GM21619 (cell line): ENCODE measurements at regions not wholly inside any gene's neighbourhood (a gene's known extent, or its start where the extent isn't known, plus 50 kb on each side); places are given as distances from the start of the nearest gene placed in this dataset.

ENCODE experiments used
- ATAC-seq: cut with Tn5 transposase; IDR thresholded peaks from one replicate; pipeline ENCODE4 v1.9.1; 2021; ENCODE audit not compliant: unreplicated experiment

DNA sequence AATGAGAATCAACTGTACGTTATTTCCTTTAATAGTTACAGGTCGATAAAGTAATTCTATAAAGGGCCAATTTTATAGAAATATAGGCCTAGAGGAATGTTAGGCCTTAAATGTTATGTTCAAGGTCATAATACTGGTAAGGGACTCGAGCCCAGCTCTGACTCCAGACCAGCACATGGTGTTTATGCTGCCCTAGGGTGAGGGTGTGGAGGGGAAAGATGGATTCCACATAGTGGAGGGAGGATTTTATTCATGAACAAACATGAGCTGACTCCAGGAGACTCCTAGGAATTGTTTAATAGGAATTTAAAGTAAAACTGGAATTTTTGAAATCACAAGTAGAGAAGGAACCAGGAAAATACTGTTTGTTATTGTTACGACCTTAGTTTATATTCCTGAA is 139.9 kb downstream of the LACC1 start:
- ATAC-seq, result no peak

DNA sequence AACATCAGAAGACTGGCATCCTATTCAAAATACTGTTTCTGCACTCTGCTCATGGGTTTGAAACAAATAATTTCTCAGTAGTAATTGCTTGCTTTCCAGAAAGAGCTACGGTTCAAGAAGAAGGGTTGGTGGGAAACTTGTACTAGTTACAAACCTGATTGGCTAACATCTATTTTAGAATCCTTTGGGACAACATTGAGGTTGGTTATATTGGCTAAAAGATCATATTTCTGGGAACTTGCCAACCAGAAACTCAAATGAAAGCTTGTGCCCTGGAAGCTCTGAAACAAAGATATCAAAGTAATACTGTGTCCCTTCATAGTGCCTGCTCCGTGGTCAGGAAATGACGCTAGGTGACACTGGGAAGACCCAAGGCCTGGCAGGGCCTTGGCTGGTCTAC is 141.7 kb downstream of the LACC1 start:
- no peak for ATAC-seq

DNA sequence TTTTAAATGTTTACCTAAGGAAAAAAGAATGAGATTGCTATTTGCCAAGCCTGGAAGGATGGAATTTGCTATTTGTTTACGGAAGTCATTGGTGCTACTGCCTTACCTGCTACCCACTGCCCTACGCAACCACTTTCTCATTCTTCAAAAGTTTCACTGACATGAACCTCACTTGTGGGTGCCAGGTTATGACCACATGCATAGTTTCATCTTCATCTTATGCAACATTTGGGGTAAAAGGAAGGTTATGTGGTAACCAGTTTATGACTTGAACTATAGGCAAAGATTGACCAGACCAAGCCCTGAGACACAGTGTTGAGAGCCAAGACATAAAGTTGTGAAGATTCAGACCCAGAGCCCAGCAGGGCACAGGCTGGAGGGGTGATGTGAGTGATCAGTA is 142.5 kb downstream of the LACC1 start:
- no peak for ATAC-seq

DNA sequence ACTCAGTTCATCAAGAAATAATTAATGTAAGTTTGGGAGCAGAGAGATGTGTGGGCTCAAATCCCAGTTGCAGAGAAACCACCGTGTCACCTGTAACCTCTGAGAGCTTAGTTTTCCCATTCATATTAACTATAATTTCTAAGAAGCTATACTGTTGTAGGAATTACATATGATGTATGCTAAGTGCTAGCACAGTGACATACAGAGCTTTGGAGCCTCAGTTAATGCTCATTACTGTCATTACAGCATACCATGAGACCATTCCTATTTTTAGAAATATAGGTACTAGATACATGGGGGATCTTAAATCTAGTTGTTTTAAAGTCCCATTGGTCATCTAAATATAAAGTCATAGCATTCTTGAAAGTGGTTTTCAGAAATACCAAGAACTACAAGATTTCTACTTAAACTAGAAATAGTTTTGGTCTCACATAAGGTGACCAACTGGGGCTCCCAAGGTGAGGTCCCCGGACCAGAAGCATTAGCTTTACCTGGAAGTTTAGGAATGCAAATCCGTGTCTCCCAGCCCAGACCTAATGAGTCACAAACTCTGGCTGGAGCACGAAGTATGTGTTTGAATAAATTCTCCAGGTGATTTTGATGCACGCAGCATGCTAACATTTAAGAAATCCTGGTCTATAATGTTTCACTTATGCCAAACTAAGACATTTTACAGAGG is 144.6 kb downstream of the LACC1 start:
- no peak for ATAC-seq

DNA sequence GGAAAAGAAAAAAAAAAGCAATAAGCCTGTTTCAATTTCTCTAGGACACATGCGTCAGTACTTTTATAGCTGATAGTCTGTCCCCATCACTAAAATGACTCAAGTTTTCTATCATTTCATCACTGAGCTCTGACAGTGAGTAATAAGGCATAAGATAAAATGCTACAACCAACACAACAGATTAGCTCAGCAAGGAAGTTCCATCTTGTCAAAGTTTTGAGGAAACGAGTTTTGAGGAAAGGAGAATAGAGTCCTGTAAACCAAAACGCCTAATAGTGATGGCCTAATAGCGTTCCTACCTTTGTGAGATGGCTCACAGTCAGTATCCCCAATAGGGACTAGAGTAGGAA is 145.1 kb downstream of the LACC1 start:
- ATAC-seq, result no peak

DNA sequence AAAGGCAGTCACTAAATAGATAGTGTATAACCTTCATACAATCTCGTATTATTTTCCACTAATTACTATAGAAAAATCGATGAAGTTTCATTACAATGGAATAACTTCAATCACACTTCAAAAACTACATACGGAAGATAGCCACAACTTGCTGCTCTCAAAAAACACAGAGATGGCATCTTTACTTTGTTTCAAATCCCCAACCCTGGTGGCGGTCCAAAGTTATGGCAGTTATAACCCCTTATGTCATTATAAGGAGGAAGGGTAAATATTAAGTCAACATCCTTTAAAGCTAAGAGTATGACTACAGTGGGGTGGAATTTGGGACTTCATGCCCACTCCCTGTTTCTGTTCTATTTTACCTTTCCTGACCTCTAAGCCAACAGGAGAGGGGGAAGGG is 146.5 kb downstream of the LACC1 start:
- ATAC-seq, result no peak

DNA sequence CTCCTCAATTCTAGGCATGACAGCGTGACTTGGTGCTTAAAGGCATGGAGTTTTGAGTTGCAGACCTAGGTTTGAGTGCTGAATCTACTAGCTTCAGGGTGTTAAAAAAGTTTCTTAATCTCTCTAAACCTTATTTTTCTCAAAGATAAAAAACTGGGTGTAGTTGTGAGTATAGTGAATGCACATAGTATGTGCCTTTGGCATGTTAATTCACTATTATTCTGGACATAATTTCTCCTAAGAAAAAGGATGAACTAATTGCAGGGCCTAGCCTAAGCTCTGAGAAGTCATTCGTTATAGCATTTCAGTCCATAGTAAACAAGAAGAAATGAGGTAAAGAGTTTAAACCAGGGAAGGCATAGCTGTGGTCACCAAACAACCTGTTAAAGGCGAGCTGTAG is 149.0 kb downstream of the LACC1 start:
- ATAC-seq, result no peak

DNA sequence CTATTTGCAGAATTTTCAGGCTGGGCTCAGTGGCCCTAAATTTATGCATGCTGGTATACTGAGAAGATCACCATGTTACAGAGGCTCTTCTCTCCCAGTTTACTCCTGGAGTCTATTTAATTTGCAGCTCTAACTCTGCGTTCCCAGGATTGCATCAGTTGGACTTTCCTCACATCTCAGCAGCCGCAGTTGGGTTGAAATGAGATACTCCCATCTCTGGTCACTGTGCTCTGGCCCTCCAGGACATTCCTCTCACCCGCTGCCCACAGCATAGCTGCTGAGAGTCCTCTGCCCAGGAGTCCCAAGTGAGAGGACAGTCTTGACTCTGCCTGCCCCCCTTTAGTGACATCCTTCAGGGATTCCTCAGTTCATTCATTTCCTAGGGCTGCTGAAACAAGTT is 150.9 kb downstream of the LACC1 start:
- ATAC-seq, result no peak

DNA sequence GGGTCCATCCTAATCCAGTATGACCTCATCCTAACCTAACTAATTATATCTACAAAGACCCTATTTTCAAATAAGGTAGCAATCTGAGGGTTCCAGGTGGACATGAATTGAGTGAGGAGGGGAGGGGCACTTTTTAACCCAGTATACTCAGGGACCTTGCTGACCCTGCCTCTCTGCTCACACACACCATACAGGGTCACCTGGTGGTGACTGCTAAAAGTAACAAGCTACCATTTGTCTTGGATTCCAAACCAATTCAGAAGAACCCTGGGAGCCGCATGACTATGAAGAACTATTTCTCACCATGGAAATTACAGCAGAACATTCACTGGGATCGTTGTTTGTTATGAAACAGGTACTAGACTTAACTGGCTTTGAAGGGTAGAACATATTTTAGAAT is 151.9 kb downstream of the LACC1 start:
- no peak for ATAC-seq

DNA sequence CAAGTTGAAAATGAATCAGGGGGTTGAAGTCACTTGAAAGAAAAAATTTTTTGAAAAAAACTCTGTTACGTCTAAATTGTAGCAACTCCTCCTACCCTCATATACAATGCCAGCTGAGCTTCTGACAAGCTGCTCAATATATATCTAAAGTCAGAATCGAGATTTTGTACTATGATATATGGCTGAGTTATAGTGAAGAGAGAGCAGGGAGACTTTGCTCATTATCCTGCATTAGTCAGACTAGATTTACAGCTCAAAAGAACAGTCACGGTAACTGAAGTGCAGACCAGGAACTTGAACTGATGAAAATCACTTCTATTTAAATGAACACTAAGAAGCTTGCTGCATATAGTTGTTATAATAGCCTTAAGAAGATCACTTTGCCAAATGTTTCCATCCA is 153.1 kb downstream of the LACC1 start:
- ATAC-seq, result no peak

DNA sequence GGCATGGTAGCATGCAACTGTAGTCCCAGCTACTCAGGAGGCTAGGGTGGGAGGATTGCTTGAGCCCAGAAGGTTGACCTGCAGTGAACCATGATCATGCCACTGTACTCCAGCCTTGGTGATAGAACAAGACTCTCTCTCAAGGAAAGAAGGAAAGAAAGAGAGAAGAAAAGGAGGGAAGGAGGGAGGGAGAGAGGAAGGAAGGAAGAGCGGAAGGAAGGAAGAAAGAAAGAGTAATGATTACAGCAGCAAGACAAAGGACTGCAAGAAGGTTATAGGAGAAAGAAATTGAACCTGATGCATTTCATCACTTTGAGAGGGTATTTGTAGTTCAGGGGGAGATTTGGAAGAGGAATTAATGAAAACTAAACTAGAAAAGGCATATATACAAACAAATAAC is 155.7 kb downstream of the LACC1 start:
- ATAC-seq, result no peak

DNA sequence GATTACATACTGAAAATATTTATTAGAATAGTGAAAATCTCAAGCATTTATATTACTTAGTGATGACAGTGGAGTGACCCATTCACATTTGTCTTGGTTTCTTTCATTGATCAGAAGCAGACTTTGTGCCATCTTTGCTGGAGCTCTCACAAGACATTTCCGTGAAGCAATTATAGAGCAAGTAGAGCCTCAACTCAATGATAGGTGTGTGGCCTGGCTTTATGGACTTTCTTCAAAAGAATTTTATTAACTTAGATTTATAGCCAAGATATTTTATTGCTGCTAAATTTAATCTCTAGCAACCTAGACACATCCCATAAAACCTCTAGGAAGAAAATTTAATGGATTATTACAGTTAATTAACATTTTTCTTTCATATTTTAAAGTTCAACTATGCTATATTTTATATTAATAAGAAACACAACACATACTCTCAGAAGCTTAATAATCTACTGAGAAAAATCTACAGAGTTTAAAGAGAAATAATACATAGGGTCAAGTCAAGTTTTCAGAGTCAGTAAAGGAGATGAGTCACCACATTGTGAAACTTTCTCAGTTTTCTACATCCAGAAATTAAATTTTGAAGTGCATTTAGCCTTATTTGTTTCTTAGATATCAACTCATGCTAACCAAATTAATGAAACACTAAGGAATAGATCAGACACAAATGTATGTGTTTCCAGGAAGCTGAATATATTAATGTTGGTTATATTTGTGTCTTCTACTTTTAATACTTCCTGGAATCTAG is 160.5 kb downstream of the LACC1 start:
- no peak for ATAC-seq

DNA sequence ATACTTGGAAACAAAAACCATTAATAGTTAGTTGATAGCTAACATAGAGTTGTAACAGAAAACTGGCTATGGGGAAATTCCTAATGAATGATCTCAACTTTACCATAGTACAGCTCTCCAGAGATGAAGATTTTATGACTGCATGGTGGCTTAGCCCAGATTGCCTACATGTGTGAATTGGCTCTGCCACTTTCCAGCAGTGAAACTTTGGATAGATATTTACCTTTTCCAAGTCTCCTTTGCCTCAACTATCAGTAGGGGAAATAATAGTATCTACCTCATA is 161.1 kb downstream of the LACC1 start:
- ATAC-seq, result no peak

DNA sequence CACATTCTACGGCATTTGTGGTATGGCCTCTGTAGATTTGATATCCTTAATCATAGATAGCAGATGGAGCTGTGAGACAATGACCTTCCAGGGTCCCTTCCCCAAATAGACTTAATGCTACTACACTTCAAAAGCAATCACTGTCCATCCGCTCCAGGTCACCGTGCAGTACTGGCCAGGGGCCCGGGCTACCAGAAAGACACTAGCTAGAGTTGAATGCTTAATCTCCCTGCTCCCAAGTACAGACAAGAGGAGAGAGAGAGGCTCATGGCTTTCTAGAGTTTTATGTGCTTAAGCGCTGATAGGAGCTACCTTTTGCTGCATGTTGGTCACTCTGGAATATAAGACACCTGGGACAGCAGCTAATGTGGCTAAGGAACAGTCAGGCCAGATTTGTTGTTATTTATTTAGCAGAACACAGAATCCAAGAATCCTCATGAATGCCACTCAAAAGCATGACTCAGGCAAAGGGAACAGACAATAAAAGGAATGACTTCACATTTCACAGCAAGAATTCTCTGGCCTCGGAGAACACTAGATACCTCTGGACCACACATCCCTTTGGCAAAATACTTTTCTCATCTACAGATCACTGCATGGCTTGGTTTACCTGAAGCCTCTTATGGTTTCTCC is 165.0 kb downstream of the LACC1 start:
- ATAC-seq, result no peak

DNA sequence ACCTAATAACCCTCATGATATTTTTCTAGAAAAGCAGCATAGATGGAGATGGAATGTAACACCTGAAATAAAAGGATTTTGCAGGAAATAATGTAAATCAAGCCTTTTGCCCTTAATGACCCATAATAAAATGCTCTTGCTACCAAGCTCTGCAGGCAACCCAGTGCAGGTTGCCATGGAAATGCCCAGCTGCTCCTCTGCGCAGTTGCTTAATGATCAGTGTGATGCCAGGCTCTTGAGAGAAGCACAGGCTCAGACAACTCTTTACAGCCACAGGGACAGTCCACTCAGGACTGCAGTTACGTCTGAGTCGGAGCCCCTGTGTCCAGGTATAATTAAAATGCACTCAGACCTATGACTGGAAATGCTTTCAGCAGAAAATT is 165.5 kb downstream of the LACC1 start:
- ATAC-seq, result no peak

DNA sequence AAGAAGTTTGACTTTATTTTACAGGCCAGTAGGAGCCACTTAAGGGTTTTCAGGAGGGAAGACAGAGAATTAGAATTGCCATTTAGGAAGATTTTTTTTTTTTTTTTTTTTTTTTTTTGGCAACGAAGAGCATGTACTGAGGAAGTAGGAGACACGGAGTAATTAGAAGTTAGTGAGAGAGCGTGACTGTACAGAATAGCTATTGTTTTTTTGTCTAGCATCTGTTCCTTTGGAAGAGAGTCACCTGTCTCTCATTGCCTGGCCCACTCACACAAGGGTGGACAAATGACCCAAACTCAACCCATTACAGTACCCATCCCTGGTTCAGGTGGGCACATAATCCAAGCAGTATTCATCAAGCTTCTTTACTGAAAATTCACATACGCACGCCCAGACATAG is 166.7 kb downstream of the LACC1 start:
- no peak for ATAC-seq

DNA sequence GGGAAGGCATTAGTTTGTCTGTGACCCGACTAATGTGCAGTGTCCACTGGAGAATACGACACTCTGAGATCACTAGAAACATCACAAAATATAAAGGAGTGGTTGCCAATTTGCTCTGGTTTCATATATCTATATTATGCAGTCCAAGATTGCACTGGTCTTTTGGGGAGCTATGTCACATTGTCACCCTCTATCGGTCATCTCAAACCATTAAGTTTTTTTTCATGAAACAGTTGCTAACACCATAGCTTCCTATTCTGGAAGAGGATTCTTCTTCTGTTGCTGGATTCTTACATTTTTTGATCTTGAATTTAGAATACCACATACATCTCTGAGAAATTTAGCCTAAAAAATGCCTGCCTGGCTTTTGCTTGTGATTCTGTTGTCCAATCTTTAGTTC is 168.6 kb downstream of the LACC1 start:
- ATAC-seq, result no peak

DNA sequence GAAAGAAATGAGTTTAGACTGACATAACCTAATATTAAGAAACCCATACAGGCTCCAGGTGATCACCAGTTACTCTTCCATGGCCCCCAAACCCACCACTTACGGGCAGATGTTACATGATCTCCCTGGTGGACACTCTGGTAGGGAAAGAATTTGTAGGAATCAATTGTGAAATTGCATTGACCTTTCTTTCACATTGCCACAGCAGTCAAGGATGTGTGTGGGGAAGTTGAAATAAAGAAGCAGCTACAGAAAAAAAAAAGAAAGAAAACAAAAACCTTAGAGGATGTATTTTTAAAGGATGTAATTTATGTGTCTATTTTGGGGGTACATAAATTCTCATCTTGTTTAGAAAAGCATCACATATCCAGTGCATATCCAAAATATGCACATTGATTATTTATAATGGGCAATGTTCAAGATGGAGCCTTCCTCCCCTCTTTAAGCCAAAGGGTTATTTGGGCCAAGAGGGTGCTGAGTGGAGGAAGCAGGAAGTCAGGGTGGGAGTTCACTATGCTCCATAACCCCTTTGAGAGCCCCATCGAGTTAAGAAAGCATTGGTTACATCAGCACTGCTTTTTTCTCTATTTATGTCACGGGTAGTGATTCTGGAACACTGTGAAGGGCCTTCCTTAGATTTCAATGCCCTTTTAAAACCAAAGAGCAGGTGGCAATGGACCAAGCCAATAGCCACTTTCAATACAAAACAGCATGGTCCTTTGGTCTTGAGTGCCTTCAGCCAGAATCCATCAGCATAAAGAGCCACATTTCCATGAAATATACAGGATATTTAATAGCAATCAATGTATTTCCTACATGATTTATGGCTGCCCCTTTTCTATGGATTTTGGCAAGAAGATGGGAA is 169.6 kb downstream of the LACC1 start:
- ATAC-seq, result no peak

DNA sequence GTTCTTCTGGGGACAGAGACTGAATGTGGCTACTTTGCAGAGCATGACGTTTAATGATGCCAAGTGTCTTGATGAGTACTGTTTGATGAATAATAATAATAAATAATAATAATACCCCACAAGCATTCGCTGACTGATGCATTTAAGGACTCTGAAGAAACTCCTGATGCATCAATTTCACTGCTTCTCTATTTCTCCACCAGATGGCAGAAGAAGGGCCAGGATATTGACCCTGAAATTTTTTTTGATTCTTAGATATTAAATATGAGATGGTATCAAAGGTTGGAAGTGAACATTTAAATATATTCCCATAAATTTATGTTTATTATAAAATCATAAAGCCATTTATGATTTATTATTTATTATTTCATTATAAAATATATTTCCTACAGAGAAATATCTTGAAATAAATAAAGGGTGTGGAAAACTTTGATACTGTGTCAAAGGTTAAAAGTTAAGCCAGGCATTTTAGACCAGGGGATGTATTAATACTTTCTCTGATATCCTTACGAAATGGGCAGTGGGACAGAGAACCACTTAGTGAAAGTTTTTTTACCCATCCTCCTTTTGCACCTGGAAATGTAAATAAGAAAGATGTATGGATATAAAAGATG is 170.9 kb downstream of the LACC1 start:
- no peak for ATAC-seq

DNA sequence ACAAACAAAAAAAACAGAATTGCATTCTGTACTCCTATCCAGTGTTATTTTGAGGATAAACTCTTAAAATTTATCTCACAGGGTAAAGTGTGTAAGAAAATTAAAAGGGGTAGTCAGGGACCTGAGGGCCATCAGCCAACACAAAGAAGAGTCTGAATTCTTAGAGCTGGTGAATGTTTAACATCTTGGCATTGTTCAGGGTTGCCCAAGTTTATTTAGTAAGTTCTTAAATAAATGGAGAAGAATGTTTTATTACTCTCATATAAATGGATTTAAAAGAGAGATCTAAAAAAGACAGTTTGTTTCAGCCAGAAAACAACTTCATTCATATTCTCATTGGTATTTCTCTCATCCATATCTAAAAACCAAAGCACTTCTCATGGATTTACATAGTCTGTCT is 171.7 kb downstream of the LACC1 start:
- no peak for ATAC-seq

DNA sequence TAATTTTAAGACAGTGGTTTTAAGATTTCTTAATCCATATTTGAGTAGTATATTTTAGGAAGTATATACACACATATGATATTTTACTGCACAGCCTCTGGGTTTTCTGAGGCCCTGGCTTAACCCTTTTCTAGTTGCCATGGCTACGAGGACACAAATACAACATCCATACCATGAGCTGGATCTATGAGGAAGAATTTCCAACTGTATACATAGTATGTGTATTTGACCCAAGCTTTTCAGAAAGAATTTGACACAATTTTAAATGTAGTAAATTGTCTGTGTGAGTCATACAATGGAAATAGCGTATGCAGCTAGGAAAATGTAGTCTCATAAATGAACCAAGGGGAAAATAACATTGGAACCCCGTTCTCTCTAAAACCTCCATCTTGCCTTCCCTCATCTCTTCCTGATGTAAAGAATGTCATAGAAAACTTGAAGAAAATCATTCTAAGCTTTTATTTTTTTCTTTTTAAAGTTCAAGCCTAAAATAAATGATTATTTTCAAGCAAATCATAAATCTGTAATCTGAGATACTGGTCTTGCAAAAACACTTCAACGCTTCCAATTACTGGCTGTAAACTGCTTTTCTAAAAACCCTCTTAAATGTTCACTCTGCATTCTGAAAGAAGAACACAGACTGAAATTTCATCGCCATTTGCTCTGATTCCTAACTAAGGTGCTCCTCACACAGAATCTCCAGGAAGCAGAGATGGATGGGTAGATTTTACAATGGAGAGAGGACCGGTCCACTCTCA is 172.4 kb downstream of the LACC1 start:
- no peak for ATAC-seq
